SK-N-MC (cell line): ENCODE measurements at regions not wholly inside any gene's neighbourhood (a gene's known extent, or its start where the extent isn't known, plus 50 kb on each side); places are given as distances from the start of the nearest gene placed in this dataset.

Source experiments
- EZH2 ChIP-seq: fragments of 200-600 bp; sonication (generic); IDR thresholded peaks from one replicate; pipeline ENCODE4 v1.6.1; 2017; ENCODE audit warnings: antibody characterized with exemption
- FOXP2 ChIP-seq: optimal IDR thresholded peaks from 2 replicates; pipeline ENCODE3; 2011; ENCODE audit warnings: mild to moderate bottlenecking, moderate library complexity; ENCODE audit not compliant: insufficient read depth; ENCODE audit errors: extremely low read length, control extremely low read depth
- POLR2AphosphoS5 ChIP-seq: IDR thresholded peaks from 2 replicates; pipeline ENCODE4 v1.6.1; 2012; ENCODE audit warnings: mild to moderate bottlenecking, low read depth, low read length, borderline replicate concordance

DNA sequence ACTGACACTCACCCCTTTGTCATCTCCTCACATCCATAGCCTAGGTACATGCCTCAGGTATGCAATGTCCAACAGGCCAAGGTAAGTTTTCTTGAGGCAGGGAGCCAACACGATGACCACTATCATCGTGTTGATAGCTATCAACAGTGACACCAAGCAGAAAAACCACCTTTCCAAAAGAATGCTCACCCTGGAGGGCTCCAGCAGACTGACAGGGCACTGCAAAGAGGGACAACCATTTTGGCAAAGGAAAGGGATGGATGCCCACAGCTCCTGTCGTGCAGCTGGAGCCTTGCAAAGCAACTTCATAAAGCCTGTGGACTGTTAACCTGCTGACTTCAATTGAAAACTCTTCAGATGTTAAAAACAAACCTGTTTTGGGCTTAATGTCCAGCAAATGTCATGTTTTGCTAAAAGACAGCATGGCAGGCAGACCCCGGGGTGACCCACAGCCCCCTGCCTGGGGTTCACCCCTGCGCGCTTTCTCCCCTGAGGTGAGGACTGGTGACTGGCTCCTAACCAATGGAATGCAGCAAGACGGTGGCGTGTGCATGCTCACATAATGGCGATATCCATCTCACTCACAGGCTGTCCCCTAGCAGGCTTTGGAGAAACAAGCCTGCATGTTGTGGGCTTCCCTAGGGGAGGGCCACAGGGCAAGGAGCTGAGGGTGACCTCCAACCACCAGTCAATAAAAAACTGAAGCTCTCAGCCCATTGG, 293.8 kb downstream of the TCERG1L start:
- no peak for TF ChIP-seq POLR2AphosphoS5
- no peak for TF ChIP-seq EZH2
- TF ChIP-seq FOXP2 = no peak
